ENCODE measurements at regions not wholly inside any gene's neighbourhood (a gene's known extent, or its start where the extent isn't known, plus 50 kb on each side); places are given as distances from the start of the nearest gene placed in this dataset.

- DNase-seq (ENCODE audit: low spot score in 2 of 2): no peak
- H3K4me3 ChIP-seq (ENCODE audit: low read depth, poor library complexity, severe bottlenecking): no peak overlapping the region
- 84 to 89% methylated on average over 3 of the region's 3 CpGs for WGBS, 2 donors
- no peak for TF ChIP-seq CTCF (IDR thresholded peaks at IDR 0.05)
- TF ChIP-seq POLR2A (IDR thresholded peaks at IDR 0.05): no peak
- intact Hi-C loops (cut with DNase I; ENCODE audit: low total_unique reads): no loop called here
These were observed 401.9 kb downstream of the TLE4 start for GRCh38 chr9:79973627-79974026.

GRCh38 chr9:79970146-79970425, 398.3 kb downstream of the TLE4 start:
- TF ChIP-seq CTCF (IDR thresholded peaks at IDR 0.05): no peak
- TF ChIP-seq POLR2A (IDR thresholded peaks at IDR 0.05): no peak
- WGBS, 2 donors: 72 to 77% methylated on average over 2 of the region's 2 CpGs
- DNase-seq (ENCODE audit: low spot score in 2 of 2): no peak
- H3K4me3 ChIP-seq (ENCODE audit: low read depth, poor library complexity, severe bottlenecking): no peak overlapping the region
- intact Hi-C loops (cut with DNase I; ENCODE audit: low total_unique reads): no loop called here

GRCh38 chr9:79969393-79970145, 397.8 kb downstream of the TLE4 start:
- no peak for DNase-seq (ENCODE audit: low spot score in 2 of 2)
- intact Hi-C loops (cut with DNase I; ENCODE audit: low total_unique reads): no loop called here
- no peak overlapping the region for H3K4me3 ChIP-seq (ENCODE audit: low read depth, poor library complexity, severe bottlenecking)
- TF ChIP-seq CTCF (IDR thresholded peaks at IDR 0.05) (no peak), POLR2A (IDR thresholded peaks at IDR 0.05) (no peak)
- 72 to 81% methylated on average over 3 of the region's 3 CpGs for WGBS, 2 donors

- intact Hi-C loops (cut with DNase I; ENCODE audit: low total_unique reads): no loop called here
- no peak for DNase-seq (ENCODE audit: low spot score in 2 of 2)
- 77 to 88% methylated on average over 1 of the region's 1 CpG for WGBS, 2 donors
- TF ChIP-seq POLR2A (IDR thresholded peaks at IDR 0.05): no peak
- no peak for TF ChIP-seq CTCF (IDR thresholded peaks at IDR 0.05)
- H3K4me3 ChIP-seq (ENCODE audit: low read depth, poor library complexity, severe bottlenecking): no peak overlapping the region
These were observed 396.8 kb downstream of the TLE4 start for GRCh38 chr9:79968533-79968932.

- intact Hi-C loops (cut with DNase I; ENCODE audit: low total_unique reads): no loop called here
- no peak overlapping the region for H3K4me3 ChIP-seq (ENCODE audit: low read depth, poor library complexity, severe bottlenecking)
- TF ChIP-seq POLR2A (IDR thresholded peaks at IDR 0.05) (no peak), CTCF (IDR thresholded peaks at IDR 0.05) (no peak)
- 74 to 85% methylated on average over 3 of the region's 3 CpGs for WGBS, 2 donors
- no peak for DNase-seq (ENCODE audit: low spot score in 2 of 2)
These were observed 391.1 kb downstream of the TLE4 start for GRCh38 chr9:79962836-79963235.

GRCh38 chr9:79962150-79962549, 390.4 kb downstream of the TLE4 start:
- WGBS, 2 donors: 92 to 94% methylated on average over 1 of the region's 1 CpG
- no peak for DNase-seq (ENCODE audit: low spot score in 2 of 2)
- no peak for TF ChIP-seq POLR2A (IDR thresholded peaks at IDR 0.05)
- TF ChIP-seq CTCF (IDR thresholded peaks at IDR 0.05): no peak
- no peak overlapping the region for H3K4me3 ChIP-seq (ENCODE audit: low read depth, poor library complexity, severe bottlenecking)
- intact Hi-C loops (cut with DNase I; ENCODE audit: low total_unique reads): no loop called here
